ENCODE measurements at regions not wholly inside any gene's neighbourhood (a gene's known extent, or its start where the extent isn't known, plus 50 kb on each side); places are given as distances from the start of the nearest gene placed in this dataset.

- CTCF ChIA-PET, result no interaction called here
- Histone ChIP-seq H3K4me2 (replicated peaks; ENCODE audit: low read depth, low read length, poor library complexity, severe bottlenecking) (no peak overlapping the region), H4K20me1 (ENCODE audit: control insufficient read depth, insufficient read depth, low read length, poor library complexity, severe bottlenecking) (no peaks in the 10 kb centered on the region), H3K9me3 (ENCODE audit: control extremely low read depth in 1 of 3, control insufficient read depth in 2 of 3, insufficient read depth in 1 of 3, low read length in 2 of 3) (peaks cover 0 to 3% (median 0%) of the 10 kb centered on the region in 3 donors), H3K9ac (ENCODE audit: low read length) (no peak overlapping the region), H3K27me3 (replicated peaks in 1 of 4; ENCODE audit: control extremely low read depth in 1 of 4, control insufficient read depth in 3 of 4, insufficient read depth in 4 of 4, low read length in 3 of 4) (no peaks in the 10 kb centered on the region), H3K27ac (ENCODE audit: low read length in 2 of 2) (no peak overlapping the region), H3K36me3 (replicated peaks in 1 of 2; ENCODE audit: control extremely low read depth in 1 of 2, control insufficient read depth in 1 of 2, extremely low read depth in 1 of 2, insufficient read depth in 2 of 2, low read length in 1 of 2) (no peaks in the 10 kb centered on the region), H3K4me1 (ENCODE audit: control insufficient read depth in 2 of 2, insufficient read depth in 2 of 2, low read length in 2 of 2) (no peaks in the 10 kb centered on the region), H2AFZ (ENCODE audit: insufficient read depth, low read depth, low read length, poor library complexity, severe bottlenecking) (no peak overlapping the region), H3K79me2 (ENCODE audit: control insufficient read depth, insufficient read depth, low read length) (no peaks in the 10 kb centered on the region), H3K4me3 (ENCODE audit: control extremely low read depth in 1 of 5, extremely low read depth in 1 of 5, insufficient read depth in 1 of 5, low read depth in 2 of 5, low read length in 4 of 5) (no peak overlapping the region)
- TF ChIP-seq EZH2 (IDR thresholded peaks at IDR 0.05; ENCODE audit: borderline replicate concordance, insufficient read depth, low read depth, low read length, poor library complexity, severe bottlenecking) (no peak), CTCF (IDR thresholded peaks at IDR 0.05) (no peak)
- H3K4me3 Mint-ChIP-seq, result no peak overlapping the region
- peaks cover 8% of the 10 kb centered on the region for H3K27me3 Mint-ChIP-seq
- POLR2A ChIA-PET, result no interaction called here
- WGBS (ENCODE audit: insufficient coverage), result 100% methylated on average over 2 of the region's 3 CpGs
- DNase-seq, result no peak
- no peak overlapping the region for H3K27ac Mint-ChIP-seq
- no peak for ATAC-seq (ENCODE audit: low read depth)
- peaks cover 4% of the 10 kb centered on the region for H3K9me3 Mint-ChIP-seq (ENCODE audit: insufficient read depth)
- H3K4me1 Mint-ChIP-seq, result no peaks in the 10 kb centered on the region
- intact Hi-C loops (cut with micrococcal nuclease), result no loop called here
Measured at GRCh38 chr12:114294303-114294685, 111.7 kb downstream of the TBX5 start.

- Histone ChIP-seq H4K20me1 (ENCODE audit: control insufficient read depth, insufficient read depth, low read length, poor library complexity, severe bottlenecking) (no peaks in the 10 kb centered on the region), H3K4me2 (replicated peaks; ENCODE audit: low read depth, low read length, poor library complexity, severe bottlenecking) (no peak overlapping the region), H3K9ac (ENCODE audit: low read length) (no peak overlapping the region), H3K4me1 (ENCODE audit: control insufficient read depth in 2 of 2, insufficient read depth in 2 of 2, low read length in 2 of 2) (no peaks in the 10 kb centered on the region), H3K4me3 (ENCODE audit: control extremely low read depth in 1 of 5, extremely low read depth in 1 of 5, insufficient read depth in 1 of 5, low read depth in 2 of 5, low read length in 4 of 5) (no peak overlapping the region), H3K27ac (ENCODE audit: low read length in 2 of 2) (no peak overlapping the region), H2AFZ (ENCODE audit: insufficient read depth, low read depth, low read length, poor library complexity, severe bottlenecking) (no peak overlapping the region), H3K27me3 (replicated peaks in 1 of 4; ENCODE audit: control extremely low read depth in 1 of 4, control insufficient read depth in 3 of 4, insufficient read depth in 4 of 4, low read length in 3 of 4) (no peaks in the 10 kb centered on the region), H3K79me2 (ENCODE audit: control insufficient read depth, insufficient read depth, low read length) (no peaks in the 10 kb centered on the region), H3K36me3 (replicated peaks in 1 of 2; ENCODE audit: control extremely low read depth in 1 of 2, control insufficient read depth in 1 of 2, extremely low read depth in 1 of 2, insufficient read depth in 2 of 2, low read length in 1 of 2) (no peaks in the 10 kb centered on the region), H3K9me3 (ENCODE audit: control extremely low read depth in 1 of 3, control insufficient read depth in 2 of 3, insufficient read depth in 1 of 3, low read length in 2 of 3) (peaks cover 0 to 3% (median 0%) of the 10 kb centered on the region in 3 donors)
- POLR2A ChIA-PET, result no interaction called here
- peaks cover 4% of the 10 kb centered on the region for H3K9me3 Mint-ChIP-seq (ENCODE audit: insufficient read depth)
- CTCF ChIA-PET, result no interaction called here
- DNase-seq (no peak), ATAC-seq (ENCODE audit: low read depth) (no peak)
- TF ChIP-seq CTCF (IDR thresholded peaks at IDR 0.05) (no peak), EZH2 (IDR thresholded peaks at IDR 0.05; ENCODE audit: borderline replicate concordance, insufficient read depth, low read depth, low read length, poor library complexity, severe bottlenecking) (no peak)
- intact Hi-C loops (cut with micrococcal nuclease), result no loop called here
- H3K27ac Mint-ChIP-seq, result no peak overlapping the region
- no CpG with 5 or more reads among the region's 2 CpGs for WGBS (ENCODE audit: insufficient coverage)
- H3K27me3 Mint-ChIP-seq, result peaks cover 4% of the 10 kb centered on the region
- no peak overlapping the region for H3K4me3 Mint-ChIP-seq
- H3K4me1 Mint-ChIP-seq, result no peaks in the 10 kb centered on the region
Measured at GRCh38 chr12:114293571-114294302, 112.2 kb downstream of the TBX5 start.

Data from B cell (primary cell).